Right lung (tissue), 2 donors: ENCODE measurements at regions not wholly inside any gene's neighbourhood (a gene's known extent, or its start where the extent isn't known, plus 50 kb on each side); places are given as distances from the start of the nearest gene placed in this dataset.
"Not testable (repeated sequence)": the region's sequence is repeated elsewhere in the genome, so short reads cannot be mapped to it uniquely, and the experiment has no call there.

Experiments used
- DNase-seq, 2 donors: peaks; one replicate each; pipeline ENCODE4 v3.0.0-alpha.2; 2013

DNA sequence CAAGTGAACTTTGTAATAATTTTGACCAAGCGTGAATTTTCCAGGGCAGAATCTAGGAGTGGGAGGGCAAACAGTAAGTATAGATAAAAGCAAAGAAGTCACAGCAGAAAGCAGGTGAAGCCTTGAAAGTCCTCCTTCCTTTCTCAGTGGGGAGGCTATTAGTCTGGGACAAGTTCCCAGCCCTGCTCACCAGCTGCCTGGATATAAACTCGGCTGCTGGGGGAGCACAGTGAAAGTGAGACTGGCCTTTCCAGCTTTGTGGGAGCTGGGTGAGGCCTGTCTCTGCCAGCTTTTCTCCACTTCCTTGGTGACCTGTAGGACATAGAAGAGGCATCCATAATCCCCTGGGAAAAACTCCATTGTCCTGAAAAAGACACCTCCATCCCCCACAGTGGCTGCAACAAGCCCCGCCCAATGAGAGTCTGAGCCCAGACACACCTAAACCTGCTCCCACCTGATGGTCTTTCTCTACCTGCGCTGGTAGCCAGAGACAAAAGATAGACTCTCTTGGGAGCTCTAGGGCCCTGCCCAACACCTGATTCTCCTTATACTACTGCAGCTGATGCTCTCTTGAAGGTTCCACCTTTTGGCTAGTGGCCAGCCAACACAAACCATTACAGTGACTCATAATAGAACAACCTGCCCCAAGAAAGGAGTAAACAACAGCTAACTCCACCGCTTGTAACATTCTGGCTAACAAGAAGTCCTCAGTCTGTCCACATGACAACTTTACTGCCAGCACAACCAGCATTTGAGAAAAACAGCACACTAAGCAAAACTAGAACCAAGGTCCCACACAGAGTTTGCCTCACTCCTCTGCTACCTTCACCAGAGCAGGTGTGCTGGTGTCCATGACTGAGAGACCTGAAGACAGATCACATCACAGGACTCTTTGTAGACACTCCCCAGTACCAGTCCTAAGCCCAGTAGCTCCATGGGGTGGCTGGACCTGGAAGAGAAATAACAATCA, 252.2 kb upstream of the SLITRK6 start:
- DNase-seq, result no peak

DNA sequence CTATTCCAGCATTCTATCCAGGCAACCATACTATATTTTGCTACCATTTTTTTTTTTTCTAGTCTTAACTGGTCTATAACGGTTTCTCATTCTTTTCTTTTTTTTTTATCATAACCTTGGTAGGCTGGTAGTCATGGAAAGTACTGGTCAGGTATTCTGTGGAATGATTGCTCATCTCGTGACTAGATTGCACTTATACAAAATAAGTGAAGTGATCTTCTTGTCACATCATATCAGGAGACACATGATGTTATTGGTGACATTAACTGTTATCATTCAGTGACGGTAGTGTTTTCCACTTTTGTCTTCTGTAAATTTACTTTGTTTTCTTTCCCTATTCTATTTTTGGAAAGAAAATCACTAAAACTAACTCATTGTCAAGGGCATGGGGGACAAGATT, 239.3 kb upstream of the SLITRK6 start:
- DNase-seq, result no peak

DNA sequence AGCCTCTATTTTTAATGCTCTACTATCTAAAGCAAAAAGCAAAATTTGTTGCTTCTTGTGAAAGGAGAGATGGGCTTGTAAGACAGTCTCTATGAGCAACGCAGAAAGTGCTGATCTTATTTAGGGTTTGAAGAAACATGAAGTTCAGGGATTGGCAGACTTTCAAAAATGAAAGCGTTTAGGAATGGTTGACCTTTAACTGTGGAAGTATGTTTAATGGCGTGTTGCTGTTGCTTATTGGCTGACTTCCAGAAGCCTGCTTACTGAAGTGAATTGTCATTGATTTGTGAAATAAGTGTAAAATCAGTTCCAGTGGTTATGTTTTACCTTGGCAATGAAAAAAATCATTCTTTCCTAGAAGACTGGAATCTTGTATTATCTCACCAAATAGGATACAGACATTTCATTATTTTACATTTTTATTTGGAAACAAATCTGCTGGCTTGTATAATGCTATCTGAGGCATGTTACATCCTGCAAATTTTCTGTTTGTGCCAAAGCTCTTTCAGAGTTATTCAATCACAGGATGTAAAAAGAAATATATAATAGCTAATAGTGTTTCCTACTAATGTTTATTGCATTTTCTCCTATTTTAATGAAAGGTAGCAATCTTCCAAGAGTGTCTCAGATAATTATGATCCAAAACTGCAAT, 221.3 kb upstream of the SLITRK6 start:
- DNase-seq, result peak; percentile 88 to 91

DNA sequence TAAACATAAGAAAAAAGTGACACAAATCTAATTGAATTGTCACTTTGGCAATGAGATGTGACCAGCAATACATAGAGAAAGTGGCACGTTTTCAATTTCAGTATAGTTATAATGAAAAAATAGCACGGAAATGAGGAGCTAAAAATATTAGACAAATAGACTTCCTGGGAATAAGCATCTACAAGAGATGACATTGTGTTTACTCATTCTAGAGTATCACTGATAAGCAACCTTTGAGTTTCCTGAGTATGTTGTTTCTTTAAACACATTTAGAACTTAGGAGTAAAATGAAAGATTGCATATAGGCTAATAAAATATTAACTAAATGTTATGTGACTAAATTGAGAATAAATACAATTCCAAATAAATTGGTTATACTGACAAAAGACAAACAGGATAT, 207.1 kb upstream of the SLITRK6 start:
- no peak for DNase-seq

DNA sequence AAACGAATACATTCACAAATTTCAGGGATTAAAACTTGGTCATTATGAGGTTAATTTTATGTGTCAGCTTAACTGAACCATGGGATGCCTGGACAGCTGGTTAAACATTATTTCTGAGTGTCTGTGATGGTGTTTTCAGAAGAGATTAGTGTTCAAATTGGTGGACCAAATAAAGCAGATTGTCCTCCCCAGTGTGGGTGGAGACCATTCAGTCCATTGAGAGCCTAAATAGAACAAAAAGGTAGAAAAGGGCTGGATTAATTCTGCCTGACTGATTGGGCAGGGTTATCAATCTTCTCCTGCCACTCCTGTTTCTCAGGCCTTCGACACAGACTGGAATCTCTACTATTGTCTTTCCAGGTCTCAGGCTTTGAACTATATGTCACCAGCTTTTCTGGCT, 203.8 kb upstream of the SLITRK6 start:
- DNase-seq, result no peak

DNA sequence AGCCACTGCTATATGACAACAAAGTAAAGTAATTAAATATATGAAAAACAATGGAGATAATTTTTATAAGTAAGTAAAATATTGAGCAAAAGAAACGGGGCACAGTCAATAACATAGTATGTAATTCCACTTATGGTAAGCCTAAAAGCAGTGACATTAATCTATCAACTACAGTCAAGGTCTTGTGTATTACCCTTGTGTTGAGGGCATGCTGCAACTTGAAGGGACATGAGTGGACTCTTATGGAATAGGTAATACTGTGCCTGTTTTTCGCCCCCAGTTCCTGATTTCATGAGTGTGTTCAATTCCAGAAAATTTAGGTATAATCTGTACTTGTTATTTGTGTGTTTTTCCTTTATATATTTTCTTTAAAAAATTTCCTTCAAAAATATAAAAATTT, 201.3 kb upstream of the SLITRK6 start:
- no peak for DNase-seq

DNA sequence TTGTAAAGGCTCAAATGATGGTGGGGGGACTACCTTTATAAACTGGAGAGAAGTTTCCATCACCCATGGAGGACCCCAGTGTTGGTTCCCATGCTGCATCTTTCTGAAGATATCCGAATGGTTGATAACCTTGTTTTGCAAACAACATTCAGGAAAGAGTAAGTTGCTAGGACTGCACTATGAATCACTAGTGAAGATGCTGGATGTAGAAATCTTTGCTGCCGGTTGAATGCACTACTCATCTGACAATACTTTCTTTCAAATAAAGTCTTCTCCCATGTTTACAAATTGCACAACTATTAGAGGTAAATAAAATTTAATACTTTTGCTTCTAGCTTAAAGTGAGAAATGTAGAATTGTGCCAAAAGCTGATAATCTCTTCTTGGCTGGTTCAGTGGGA, 198.4 kb upstream of the SLITRK6 start:
- no peak for DNase-seq

DNA sequence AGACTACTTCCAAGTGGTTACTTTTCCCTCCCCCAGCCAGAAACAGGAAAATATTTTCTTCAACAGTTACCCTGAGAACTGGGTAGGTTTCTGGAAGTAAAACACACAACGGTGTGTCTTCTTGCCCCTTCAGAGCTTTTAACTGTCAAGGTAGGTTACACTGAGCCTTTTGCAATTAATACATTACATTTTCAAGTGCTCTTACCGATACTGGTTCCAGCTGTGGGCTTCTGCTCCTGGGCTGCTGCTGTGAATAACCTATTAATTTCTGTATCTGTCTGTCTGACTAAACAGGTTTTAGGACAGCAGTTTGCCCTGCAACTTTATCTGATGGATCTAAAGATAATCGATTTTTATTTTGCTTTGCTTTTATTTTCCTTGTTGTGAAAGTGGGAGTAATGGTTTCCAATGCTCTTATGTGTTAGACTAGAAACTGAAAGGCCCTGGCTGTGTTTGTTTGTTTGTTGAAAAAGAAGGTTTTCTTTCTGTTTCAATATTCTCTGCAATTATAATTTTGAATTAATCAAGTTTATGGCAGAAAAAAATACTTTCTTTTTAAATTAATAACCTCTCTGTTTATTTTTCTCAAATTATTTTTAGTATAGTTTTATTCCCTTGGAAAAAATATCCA, 196.7 kb upstream of the SLITRK6 start:
- DNase-seq, result no peak

DNA sequence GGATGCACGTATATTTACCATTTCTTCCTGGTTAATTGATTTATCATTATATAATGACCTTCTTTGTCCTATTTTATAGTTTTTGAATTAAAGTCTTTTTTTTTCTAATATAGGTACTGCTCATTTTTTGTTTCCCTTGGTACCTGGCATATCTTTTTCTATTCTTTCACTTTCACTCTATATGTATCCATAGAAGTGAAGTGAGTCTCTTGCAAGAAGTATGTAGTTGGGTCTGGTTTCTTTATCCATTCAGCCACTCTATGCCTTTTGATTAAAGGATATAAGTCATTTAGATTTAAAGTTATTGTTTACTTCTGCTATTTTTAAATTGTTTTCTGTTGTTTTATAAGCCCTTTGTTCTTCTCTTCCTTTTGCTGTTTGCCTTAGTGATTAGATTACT, 194.3 kb upstream of the SLITRK6 start:
- no peak for DNase-seq

DNA sequence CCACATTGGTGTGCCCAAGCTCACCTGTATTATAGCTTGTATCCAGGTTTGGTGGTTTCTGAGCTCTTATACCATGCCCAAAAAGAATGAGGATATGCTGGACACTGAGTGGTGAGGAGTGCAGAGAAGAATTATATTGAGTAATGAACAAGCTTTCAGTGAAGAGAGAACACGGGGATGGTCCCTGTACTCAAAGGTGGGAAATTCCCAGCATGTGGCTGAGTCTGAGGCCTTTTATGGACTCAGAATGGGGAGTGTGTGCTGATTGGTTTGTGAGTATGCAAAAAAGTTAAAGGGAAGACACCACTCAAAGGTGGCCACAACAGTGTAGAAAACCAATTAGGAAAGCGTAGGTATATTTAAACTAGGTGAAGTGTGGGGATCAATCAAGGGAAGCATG, 191.2 kb upstream of the SLITRK6 start:
- no peak for DNase-seq

DNA sequence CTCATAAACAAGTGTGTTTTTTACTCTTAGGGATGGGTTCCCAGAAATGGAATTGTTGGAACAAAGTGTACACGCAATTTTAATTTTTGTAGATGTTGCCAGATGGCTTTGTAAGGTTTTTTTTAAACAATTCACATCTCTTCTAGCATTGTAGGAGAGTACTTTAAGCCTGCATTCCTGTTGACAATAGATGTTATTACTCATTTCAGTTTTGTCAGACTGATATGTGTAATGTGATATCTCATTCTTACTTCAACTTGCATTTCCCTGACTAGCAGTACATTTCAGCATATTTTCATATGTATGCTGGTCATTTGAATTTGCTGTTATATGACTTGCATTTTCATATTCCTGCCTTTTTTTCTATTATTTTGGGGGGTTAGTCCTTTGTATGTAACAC, 186.6 kb upstream of the SLITRK6 start:
- no peak for DNase-seq

DNA sequence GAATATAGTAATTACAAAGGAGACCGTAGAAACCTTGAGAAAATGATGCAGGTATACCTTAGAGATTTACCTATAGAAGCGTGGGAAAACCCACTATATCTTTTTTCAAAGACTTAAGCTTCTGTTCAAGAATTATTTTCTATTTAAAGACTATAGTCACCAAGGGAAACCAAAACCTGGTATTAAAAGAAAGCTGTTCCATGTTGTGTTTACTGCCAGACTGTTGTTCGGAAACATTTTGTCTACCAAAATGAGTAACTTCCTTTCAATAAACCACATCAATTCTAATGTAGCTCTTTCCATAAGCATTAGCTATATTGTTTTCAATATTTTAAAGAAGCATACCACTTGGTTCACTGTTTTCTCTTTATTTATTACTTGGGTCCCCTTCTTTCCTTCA, 182.9 kb upstream of the SLITRK6 start:
- no peak for DNase-seq

DNA sequence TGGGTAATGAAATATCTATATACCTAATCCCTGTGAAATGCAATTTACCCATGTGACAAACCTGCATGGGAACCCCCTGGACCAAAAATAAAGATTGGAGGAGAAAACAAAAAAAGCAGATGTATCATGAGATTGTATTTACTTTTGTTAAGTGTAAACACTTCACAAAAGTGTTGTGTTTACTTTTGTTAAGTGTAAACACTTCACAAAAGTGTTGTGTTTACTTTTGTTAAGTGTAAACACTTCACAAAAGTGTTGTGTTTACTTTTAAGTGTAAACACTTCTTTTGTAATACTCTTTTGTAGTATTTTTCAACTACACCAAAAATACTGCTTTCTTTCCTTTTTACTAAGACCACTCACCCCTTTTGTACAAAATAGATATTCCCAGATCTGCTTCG, 181.2 kb upstream of the SLITRK6 start:
- not testable (repeated sequence) for DNase-seq

DNA sequence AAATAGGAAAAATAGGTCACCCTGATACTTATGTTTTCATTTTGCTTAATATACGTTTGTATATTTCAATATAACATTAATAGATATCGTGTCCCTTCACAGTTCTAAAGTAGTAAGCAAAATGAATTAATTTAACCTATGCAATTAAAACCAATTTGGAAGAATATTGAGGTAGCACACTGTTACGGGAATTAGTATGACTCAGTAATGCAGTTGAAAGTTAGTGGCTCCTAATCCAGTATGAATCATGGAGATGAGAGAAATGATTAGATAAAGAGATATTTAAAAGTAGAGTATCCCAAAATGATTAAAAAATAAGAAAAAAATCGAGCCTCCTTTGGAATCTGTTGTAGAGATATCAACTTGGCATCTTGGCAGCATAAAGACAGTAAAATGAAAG, 177.0 kb upstream of the SLITRK6 start:
- DNase-seq, result no peak

DNA sequence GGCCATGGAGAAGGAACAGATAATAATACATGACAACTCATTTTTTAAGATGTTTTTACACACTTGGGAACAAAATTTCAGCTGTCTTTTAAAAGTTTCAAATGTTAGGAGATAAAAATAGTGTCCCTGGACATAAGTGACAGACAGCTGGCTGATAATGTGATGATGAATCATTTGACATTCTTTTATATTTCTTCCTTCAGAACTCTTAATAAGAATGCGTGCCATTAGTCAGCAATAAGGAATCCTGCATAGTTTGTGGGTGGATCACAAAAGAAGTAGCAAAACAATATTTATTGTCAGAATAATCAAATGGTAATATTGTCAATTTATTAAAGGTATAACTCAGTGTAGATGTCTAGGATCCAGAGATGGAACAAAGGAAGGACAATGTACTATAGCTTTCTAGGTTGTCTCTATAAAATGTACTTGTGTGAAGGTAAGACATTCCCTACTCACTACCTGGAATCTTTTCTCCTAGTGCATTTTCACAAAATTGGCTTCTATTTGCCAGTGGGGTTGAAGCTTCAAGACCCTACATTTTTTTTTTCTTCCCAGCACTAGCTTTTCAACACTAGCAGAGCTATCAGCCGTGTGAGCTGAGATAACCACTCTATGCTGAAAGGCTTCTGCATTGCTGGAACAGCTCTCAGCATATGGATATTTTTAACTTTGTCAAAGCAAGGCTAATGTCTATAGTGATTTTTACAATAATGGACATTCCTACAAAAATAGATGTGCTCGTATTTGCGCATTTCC, 175.6 kb upstream of the SLITRK6 start:
- no peak for DNase-seq

DNA sequence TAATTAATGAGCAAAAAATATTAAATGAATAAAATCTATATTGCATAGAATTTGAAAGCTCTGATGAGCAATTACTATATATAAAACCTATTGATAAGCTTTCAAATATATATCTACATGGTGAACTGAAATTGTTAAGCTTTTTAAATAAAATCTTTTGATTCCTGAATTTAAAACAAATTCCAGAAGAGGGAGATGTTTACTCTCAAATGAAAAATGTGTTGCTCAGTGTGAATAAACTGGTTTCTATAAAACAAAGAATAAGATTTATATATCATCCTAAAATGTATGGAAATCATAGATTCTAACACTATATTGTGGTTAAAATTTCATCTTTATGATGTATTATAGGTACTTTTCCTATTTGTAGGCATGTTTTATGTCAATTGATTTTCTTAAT, 171.5 kb upstream of the SLITRK6 start:
- peak; percentile 6 to 7 for DNase-seq

DNA sequence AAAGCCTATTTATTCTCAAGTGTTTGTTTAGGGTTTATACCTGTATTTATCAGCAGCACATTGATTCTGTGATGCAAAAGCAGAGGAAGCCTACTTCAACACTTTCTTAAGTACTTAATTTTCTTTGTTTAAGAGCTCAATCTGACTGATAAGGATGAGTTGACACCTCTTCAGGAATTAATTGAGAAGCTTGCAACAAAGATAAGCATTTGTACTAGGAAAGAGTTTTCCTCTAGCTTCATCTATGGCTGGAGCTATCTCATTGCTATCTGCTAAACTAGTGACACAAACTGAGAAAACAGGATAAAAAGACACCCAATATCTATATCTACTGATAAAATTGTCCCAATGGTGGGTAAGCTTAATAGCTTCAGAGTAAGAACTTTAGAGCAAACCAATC, 170.1 kb upstream of the SLITRK6 start:
- no peak for DNase-seq

DNA sequence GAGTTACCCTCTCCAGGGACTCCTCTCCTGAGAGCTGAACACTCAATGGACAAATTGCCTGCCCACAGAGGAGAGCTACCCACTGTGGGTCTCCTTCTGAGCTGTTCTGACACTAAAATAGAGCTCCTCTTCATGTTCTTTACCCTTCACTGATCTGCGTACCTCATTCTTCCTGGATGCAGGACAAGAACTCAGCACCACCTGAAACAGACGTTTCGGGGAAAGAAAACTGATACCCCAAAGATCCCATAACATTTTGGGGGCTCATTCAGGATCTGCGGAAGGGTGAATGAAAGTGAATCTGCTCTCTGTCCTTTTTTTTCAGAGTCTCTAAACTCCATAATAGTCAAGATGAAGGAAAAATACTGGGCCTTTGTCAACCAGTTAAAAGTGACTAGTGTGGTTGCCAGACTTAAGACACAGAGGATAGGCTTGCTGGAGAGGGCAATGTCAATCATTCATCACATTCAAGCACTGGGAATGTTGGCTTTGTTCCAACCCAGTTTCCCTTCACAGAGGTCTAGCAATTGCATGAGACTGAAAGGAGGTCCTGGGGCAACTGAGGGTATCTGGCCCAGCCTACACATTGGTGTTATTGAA, 136.7 kb upstream of the SLITRK6 start:
- no peak for DNase-seq

DNA sequence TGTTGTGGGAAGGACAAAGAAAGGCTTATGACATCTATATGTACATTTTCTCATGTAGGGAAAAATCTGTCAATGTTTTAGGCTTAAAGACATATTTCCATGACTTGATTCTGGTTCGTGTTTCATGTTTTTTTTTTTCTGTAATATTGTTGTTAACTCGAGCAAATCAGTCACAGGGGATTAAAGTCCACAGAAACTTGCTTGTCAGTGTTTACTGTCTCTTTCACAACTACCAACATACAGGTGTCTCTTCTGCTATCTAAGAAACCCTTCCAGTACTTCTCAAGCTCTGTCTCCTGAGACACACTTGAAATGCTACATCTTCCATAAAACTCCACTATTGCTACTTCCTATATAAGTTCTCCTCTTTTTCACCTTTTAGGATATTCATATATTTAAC, 130.9 kb upstream of the SLITRK6 start:
- DNase-seq, result no peak

DNA sequence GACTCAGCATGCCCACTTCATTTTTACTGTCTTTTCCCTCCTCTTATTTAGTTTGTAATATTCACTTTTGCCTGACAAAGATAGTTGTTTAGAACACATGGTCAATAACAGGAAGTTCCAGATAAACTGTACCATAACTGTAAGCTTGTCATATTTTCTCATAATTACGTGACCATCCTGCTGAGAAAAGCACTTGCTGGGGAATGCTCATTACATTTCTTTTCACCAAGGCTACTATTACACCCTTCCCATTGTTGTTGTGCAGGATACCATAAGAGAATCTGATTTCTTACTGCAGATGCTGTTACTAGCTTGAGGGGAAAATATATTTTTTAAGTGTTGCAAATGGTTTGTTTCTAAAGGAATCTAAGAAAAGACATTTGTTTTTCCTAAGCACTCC, 111.7 kb upstream of the SLITRK6 start:
- DNase-seq, result no peak

DNA sequence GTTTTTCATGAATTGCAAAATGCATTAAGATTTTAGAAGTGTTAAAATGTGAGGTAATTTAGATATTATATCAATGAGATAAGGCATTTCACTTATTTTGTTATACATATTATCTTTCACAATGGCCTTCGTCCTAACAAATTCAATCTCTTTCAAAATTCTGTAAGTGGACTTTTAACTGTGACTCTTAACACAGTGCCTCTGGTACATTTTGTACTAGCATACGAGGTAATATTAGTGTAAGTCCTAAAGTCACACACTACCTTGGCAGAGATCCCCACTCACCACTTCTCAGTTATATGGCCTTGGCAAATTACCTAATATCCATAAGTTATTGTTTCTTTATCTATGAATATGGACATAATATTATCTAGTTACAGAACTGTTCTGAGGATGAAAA, 101.3 kb upstream of the SLITRK6 start:
- DNase-seq, result no peak
